K562 (cell line): ENCODE measurements at regions not wholly inside any gene's neighbourhood (a gene's known extent, or its start where the extent isn't known, plus 50 kb on each side); places are given as distances from the start of the nearest gene placed in this dataset.

Source experiments
- ATAC-seq: fragments of 200-7000 bp; cut with Tn5 transposase; 3 replicates; pipeline ENCODE4 v1.9.1; 2020; ENCODE audit warnings: moderate library complexity
- BruUV-seq: library from RNA; stranded (reverse); fragments of 400-500 nt; replicated peaks from 2 replicates; lab custom pipeline; 2021; lab: Mats Ljungman, UMichigan
- CTCF ChIA-PET: fragments of 300-600 bp; formaldehyde crosslinking; extraction: SDS; loops from one replicate; lab custom pipeline; 2021; ENCODE audit warnings: low intra/inter-chr PET ratio; lab: Yijun Ruan, JAX
- POLR2A ChIA-PET: fragments of 300-600, 350-650 bp; sonication (Branson Sonifier 250); formaldehyde crosslinking; extraction: SDS; loops from one replicate; lab custom pipeline; 2021; ENCODE audit warnings: antibody characterized with exemption, inconsistent platforms; lab: Yijun Ruan, JAX
- DNase-seq, 4 experiments: peaks; one replicate each; pipeline versions ENCODE4 v3.0.0 to v3.0.0-alpha.2; 2011 to 2018; ENCODE audit warnings: low spot score in 3 of 4, mixed read lengths in 3 of 4; ENCODE audit errors: extremely low read depth in 1 of 4
- FAIRE-seq: peaks from 2 replicates; lab custom pipeline; 2011; peaks lifted over from hg19 to GRCh38; lab: Jason Lieb, UNC
- H2AFZ ChIP-seq: 2 replicates; pipeline ENCODE4 v1.6.0; 2011; ENCODE audit warnings: low read depth, low read length, control low read depth, inconsistent platforms
- H3K27ac ChIP-seq: fragments of 200-600 bp; 3 replicates; pipeline ENCODE4 v1.8.0; 2011; ENCODE audit warnings: low read depth, mild to moderate bottlenecking, control low read depth, inconsistent platforms, low read length, moderate library complexity, mixed read lengths; ENCODE audit errors: extremely low read depth
- H3K27me3 ChIP-seq, 2 experiments: fragments of 300-600 bp in 1 of 2; 2 replicates in 1 of 2; 3 replicates in 1 of 2; pipeline versions ENCODE4 v1.6.0 to v1.8.0; 2011; ENCODE audit warnings: inconsistent platforms in 2 of 2, low read length in 2 of 2, mild to moderate bottlenecking in 1 of 2, mixed read lengths in 1 of 2, moderate library complexity in 1 of 2; ENCODE audit not compliant: control insufficient read depth in 2 of 2, insufficient read depth in 2 of 2
- H3K36me3 ChIP-seq: fragments of 300-600 bp; 3 replicates; pipeline ENCODE4 v1.8.0; 2011; ENCODE audit warnings: mild to moderate bottlenecking, low read length, inconsistent platforms; ENCODE audit not compliant: control insufficient read depth, insufficient read depth
- H3K4me1 ChIP-seq, 2 experiments: fragments of 200-600 bp in 1 of 2; replicated peaks in 1 of 2; 2 replicates in 1 of 2; 3 replicates in 1 of 2; pipeline versions ENCODE4 v1.5.1 to v1.8.0; 2011; ENCODE audit warnings: inconsistent platforms in 2 of 2, low read length in 2 of 2, mild to moderate bottlenecking in 1 of 2, mixed read lengths in 1 of 2, moderate library complexity in 1 of 2; ENCODE audit not compliant: control insufficient read depth in 2 of 2, insufficient read depth in 2 of 2
- H3K4me2 ChIP-seq: 2 replicates; pipeline ENCODE4 v1.6.1; 2011; ENCODE audit warnings: low read length, control low read depth, inconsistent platforms, mixed read lengths; ENCODE audit not compliant: insufficient read depth
- H3K4me3 ChIP-seq: fragments of 200-600 bp; sonication (generic), shearing (Covaris generic); 2 replicates; pipeline ENCODE4 v1.5.1; 2016; ENCODE audit warnings: control low read depth, inconsistent platforms
- H3K79me2 ChIP-seq: fragments of 200-600 bp; 3 replicates; pipeline ENCODE4 v1.8.0; 2011; ENCODE audit warnings: low read length, inconsistent platforms; ENCODE audit not compliant: control insufficient read depth, insufficient read depth
- H3K9ac ChIP-seq, 2 experiments: 2 replicates each; pipeline versions ENCODE4 v1.6.0 to v1.6.1; 2011; ENCODE audit warnings: low read depth in 2 of 2, low read length in 2 of 2, control low read depth in 1 of 2, inconsistent platforms in 1 of 2, mild to moderate bottlenecking in 1 of 2, mixed read lengths in 1 of 2; ENCODE audit not compliant: insufficient read depth in 1 of 2
- H3K9me1 ChIP-seq: one replicate; pipeline ENCODE4 v1.6.0; 2011; ENCODE audit warnings: inconsistent platforms, mild to moderate bottlenecking, low read length, moderate library complexity; ENCODE audit not compliant: control insufficient read depth, insufficient read depth
- H3K9me3 ChIP-seq: replicated peaks from 2 replicates; pipeline ENCODE4 v1.5.1; 2011; ENCODE audit warnings: low read depth, low read length, inconsistent platforms; ENCODE audit not compliant: control insufficient read depth, insufficient read depth
- H4K20me1 ChIP-seq: replicated peaks from 2 replicates; pipeline ENCODE4 v1.6.1; 2011; ENCODE audit warnings: low read length, inconsistent platforms, mixed read lengths; ENCODE audit not compliant: control insufficient read depth, insufficient read depth
- CBFB ChIP-seq: sonication (generic); formaldehyde crosslinking; IDR thresholded peaks from 2 replicates; pipeline ENCODE4 v1.4.0; 2020; ENCODE audit warnings: mild to moderate bottlenecking, missing genetic modification reagents
- CCNT2 ChIP-seq: IDR thresholded peaks from 2 replicates; pipeline ENCODE4 v1.6.1; 2011; ENCODE audit warnings: borderline replicate concordance, low read depth, mild to moderate bottlenecking, moderate library complexity, mixed read lengths, low read length; ENCODE audit not compliant: insufficient read length; ENCODE audit errors: extremely low read depth
- ELK3 ChIP-seq: fragments of 450-650 bp; formaldehyde crosslinking; IDR thresholded peaks from 2 replicates; pipeline ENCODE4 v1.4.0; 2020; ENCODE audit warnings: mild to moderate bottlenecking
- FOSL1 ChIP-seq: fragments of 200-800 bp; sonication (Bioruptor generic); conservative IDR thresholded peaks from 2 replicates; pipeline ENCODE4 v1.6.1; 2016; ENCODE audit warnings: missing genetic modification characterization, missing compliant biosample characterization
- MBD1 ChIP-seq: fragments of 250-450 bp; sonication (Bioruptor Pico); IDR thresholded peaks from 2 replicates; pipeline ENCODE4 v1.8.0; 2022; ENCODE audit warnings: inconsistent platforms
- RBM14 ChIP-seq: fragments of 200-400 bp; formaldehyde crosslinking; IDR thresholded peaks from 2 replicates; pipeline ENCODE4 v1.6.1; 2018; ENCODE audit warnings: low read depth, mild to moderate bottlenecking, low read length, moderate library complexity, borderline replicate concordance; ENCODE audit not compliant: insufficient read depth
- SMARCA4 ChIP-seq: fragments of 450-650 bp; IDR thresholded peaks from 2 replicates; pipeline ENCODE4 v1.6.1; 2016
- SREBF2 ChIP-seq: sonication (generic); formaldehyde crosslinking; IDR thresholded peaks from 2 replicates; pipeline ENCODE4 v1.4.0; 2020; ENCODE audit warnings: mild to moderate bottlenecking, missing genetic modification reagents
- ZNF592 ChIP-seq: fragments of 450-650 bp; IDR thresholded peaks from 2 replicates; pipeline ENCODE4 v1.6.1; 2017; ENCODE audit warnings: antibody characterized with exemption, mild to moderate bottlenecking
- WGBS: fragments of 100-300 bp; shearing (Covaris generic); methylation state at CpG from one replicate; pipeline ENCODE4 v1.1.6; 2016; ENCODE audit warnings: low coverage, mixed read lengths; ENCODE audit not compliant: insufficient coverage; ENCODE audit errors: missing lambda C conversion rate; 5-methylcytosine and 5-hydroxymethylcytosine counted together
- in situ Hi-C: fragments of 300-500 bp; cut with MboI; formaldehyde crosslinking; loops from 4 replicates; pipeline ENCODE4 v1.15.0; 2018; ENCODE audit warnings: inconsistent platforms, mixed read lengths
- intact Hi-C: fragments of 100-400 bp; cut with micrococcal nuclease; formaldehyde crosslinking; loops from 2 replicates; pipeline ENCODE4 v1.14.2; 2022

- POLR2A ChIA-PET = no interaction called here
- TF ChIP-seq RBM14 = no peak
- H4K20me1 ChIP-seq = no peaks in the 10 kb centered on the region
- BruUV-seq = no TSS peak
- no peak overlapping the region for H3K27ac ChIP-seq
- 0% methylated on average over 5 of the region's 5 CpGs for WGBS
- FAIRE-seq = no peak
- H3K27me3 ChIP-seq = no peaks in the 10 kb centered on the region
- intact Hi-C loops = no loop called here
- H3K79me2 ChIP-seq = no peaks in the 10 kb centered on the region
- no peaks in the 10 kb centered on the region for H3K9me1 ChIP-seq
- no peak overlapping the region for H3K4me3 ChIP-seq
- H3K4me1 ChIP-seq = no peaks in the 10 kb centered on the region
- DNase-seq = no peak
- CTCF ChIA-PET = no interaction called here
- H3K36me3 ChIP-seq = no peaks in the 10 kb centered on the region
- no peak for ATAC-seq
- no peak overlapping the region for H2AFZ ChIP-seq
- H3K9ac ChIP-seq = no peak overlapping the region
- in situ Hi-C loops = no loop called here
- H3K9me3 ChIP-seq = no peaks in the 10 kb centered on the region
- H3K4me2 ChIP-seq = no peak overlapping the region
Measured at GRCh38 chr18:14908541-14908940, 160.6 kb downstream of the ANKRD30B start.

GRCh38 chr18:14912967-14913366, 165.0 kb downstream of the ANKRD30B start:
- Histone ChIP-seq H3K27ac (no peak overlapping the region), H3K9me3 (no peaks in the 10 kb centered on the region), H3K9ac (no peak overlapping the region), H3K9me1 (no peaks in the 10 kb centered on the region), H2AFZ (no peak overlapping the region), H4K20me1 (no peaks in the 10 kb centered on the region), H3K4me2 (no peak overlapping the region), H3K27me3 (no peaks in the 10 kb centered on the region), H3K4me1 (no peaks in the 10 kb centered on the region), H3K79me2 (no peaks in the 10 kb centered on the region), H3K36me3 (no peaks in the 10 kb centered on the region), H3K4me3 (no peak overlapping the region)
- ChIA-PET CTCF (no interaction called here), POLR2A (no interaction called here)
- in situ Hi-C loops = no loop called here
- no TSS peak for BruUV-seq
- DNase-seq = no peak
- no peak for ATAC-seq
- FAIRE-seq = no peak
- intact Hi-C loops = no loop called here
- WGBS = 0% methylated on average over 1 of the region's 1 CpG
- TF ChIP-seq FOSL1 (tag) = no peak
- no peak for TF ChIP-seq CCNT2
- no peak for TF ChIP-seq ELK3 (CRISPR knock-in tag)
- no peak for TF ChIP-seq ZNF592
- TF ChIP-seq CBFB = no peak
- no peak for TF ChIP-seq SMARCA4
- TF ChIP-seq MBD1 (CRISPR knock-in tag) = no peak
- TF ChIP-seq SREBF2 (CRISPR knock-in tag) = no peak
